GM10266 (cell line): ENCODE measurements at regions not wholly inside any gene's neighbourhood (a gene's known extent, or its start where the extent isn't known, plus 50 kb on each side); places are given as distances from the start of the nearest gene placed in this dataset.

ENCODE experiments used
- DNase-seq: peaks from one replicate; pipeline ENCODE4 v3.0.0; 2012; ENCODE audit errors: extremely low spot score
- TF ChIP-seq, protein P1 (sequence below): IDR thresholded peaks from 2 replicates; pipeline ENCODE4 v1.5.1; 2012; ENCODE audit warnings: mild to moderate bottlenecking, low read depth; ENCODE audit not compliant: control insufficient read depth, insufficient read depth; ENCODE audit errors: missing control alignments

DNA sequence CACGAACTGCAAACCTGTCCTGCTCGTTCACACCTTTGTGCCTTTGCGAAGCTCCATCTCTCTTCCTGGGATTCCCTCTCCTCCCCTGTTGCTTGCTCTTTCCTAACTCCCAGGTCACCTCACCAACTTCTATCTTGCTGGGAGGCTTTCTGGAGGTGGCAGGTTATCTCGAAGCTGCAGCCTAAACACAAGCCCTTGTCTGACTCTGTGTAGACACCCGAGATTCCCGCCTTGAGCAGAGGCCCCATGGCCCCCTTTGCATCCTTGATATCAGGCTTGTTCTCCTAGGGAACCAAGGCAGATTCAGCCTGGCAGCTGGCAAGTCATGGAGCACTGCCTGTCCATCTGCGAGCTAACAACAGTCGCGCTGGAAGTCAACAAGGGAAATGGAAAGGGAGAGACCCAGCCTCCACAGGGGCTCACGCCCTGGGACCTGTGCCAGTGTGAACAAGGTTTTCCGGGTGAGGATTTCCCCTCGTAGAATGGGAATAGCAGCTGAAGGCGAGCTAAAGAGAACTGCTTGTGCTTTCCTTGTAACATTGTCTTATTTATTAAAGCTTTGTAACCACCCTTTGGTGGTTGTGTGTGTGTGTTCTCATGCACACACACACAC, 109.5 kb upstream of the JUN start:
- TF ChIP-seq, protein P1, sequence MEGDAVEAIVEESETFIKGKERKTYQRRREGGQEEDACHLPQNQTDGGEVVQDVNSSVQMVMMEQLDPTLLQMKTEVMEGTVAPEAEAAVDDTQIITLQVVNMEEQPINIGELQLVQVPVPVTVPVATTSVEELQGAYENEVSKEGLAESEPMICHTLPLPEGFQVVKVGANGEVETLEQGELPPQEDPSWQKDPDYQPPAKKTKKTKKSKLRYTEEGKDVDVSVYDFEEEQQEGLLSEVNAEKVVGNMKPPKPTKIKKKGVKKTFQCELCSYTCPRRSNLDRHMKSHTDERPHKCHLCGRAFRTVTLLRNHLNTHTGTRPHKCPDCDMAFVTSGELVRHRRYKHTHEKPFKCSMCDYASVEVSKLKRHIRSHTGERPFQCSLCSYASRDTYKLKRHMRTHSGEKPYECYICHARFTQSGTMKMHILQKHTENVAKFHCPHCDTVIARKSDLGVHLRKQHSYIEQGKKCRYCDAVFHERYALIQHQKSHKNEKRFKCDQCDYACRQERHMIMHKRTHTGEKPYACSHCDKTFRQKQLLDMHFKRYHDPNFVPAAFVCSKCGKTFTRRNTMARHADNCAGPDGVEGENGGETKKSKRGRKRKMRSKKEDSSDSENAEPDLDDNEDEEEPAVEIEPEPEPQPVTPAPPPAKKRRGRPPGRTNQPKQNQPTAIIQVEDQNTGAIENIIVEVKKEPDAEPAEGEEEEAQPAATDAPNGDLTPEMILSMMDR: no peak
- DNase-seq: no peak

DNA sequence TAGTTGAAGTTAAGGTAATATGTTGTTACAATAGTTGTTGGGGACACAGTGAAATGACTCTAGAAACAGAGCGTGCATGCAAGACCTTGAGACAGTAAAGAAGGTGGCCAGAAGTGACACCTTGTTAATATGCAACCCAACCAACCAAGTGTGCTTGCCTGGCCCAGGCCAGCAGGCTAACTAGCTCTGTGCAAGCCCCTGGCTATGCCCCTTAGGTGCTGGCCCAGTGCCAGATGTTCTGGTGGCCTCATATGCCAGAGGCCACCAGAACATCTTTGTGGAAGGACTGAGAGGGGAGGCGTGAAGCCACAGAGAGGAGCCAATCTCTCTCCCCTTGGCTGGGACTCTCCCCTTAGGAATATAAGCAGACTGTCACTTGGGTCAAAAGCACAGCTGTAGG, 111.2 kb upstream of the JUN start:
- no peak for DNase-seq
- TF ChIP-seq, protein P1: no peak

- TF ChIP-seq, protein P1: no peak
- no peak for DNase-seq
Measured at GRCh38 chr1:58895559-58896145, 111.8 kb upstream of the JUN start.

DNA sequence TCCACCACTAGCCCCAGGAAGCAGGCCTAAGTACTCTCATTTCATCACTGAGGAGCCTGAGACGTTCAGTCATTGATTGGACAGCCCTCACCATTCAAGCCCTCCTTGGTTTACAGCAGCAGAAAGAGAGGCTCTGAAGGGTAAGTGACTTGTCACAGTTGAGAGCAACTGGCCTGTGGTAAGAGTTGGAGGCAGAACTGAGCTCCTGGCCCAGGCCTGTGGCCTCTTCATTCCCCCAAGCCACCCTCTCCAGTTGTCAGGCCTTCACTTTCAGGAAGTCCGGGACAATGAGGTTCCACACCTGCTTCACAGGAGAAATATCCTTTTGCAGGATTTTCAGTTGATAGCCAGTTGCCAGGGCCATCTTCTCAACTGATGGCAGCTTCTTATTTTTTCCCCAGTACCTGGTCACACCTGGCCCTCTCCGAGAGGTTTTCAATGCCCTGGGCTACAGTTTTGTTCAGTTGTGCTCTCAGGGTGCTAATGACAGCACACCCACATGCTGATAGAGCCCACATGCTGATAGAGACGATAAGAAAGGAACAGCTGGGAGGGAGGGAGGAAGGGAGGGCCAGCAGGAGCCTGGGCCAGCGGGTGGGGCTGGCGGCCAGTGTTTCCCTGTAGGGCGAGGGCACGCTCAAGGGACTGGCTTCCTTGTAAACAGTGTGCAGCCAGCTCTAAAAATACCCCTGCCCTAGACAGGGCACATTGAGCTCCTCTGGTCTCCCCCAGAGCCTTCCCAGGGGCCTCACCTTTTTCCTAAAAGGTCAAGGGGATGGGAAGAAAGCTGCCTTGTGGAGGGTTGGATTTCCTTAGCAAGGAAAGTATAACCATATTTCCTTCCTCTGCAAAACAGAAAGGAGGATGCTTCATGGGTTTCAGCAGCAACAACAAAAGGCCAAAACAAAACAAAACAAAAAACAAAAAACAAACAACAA, 112.7 kb upstream of the JUN start:
- TF ChIP-seq, protein P1: no peak
- DNase-seq: no peak

- TF ChIP-seq, protein P1: no peak
- no peak for DNase-seq
Measured at GRCh38 chr1:58898739-58899586, 115.1 kb upstream of the JUN start.

DNA sequence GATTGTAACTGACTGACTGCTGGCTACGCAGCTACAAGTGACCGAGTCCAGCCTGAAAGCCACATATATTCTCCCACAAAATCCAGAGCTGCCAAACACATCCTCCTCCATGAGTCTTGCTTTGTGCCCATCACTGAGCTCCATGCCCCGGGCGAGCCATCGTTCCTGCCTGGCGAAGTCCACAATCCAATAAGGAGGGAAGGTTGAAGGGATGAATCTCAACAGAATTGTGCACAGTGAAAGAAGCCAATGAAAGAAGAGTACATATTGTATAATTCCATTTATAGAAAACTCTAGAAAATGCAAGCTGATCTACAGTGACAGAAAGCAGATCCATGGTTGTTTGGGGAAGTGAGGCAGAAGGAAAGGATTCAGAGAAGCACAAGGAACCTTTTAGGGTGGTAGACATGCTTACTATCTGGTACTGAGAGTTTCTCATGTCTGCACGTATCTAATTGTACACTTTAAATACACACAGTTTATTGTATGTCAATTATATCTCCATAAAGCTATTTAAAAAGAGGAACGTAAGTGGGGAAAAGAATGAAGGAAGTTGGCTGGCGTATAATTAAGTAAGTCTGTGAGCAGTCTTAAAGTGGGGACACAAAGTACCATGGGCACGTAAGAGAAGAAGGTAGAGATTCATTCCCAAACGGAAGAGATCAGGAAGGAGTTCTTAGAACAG, 115.9 kb upstream of the JUN start:
- TF ChIP-seq, protein P1: no peak

More for the DNA sequence above, 115.9 kb upstream of the JUN start:
- no peak for DNase-seq
